H1 (cell line): ENCODE measurements at regions not wholly inside any gene's neighbourhood (a gene's known extent, or its start where the extent isn't known, plus 50 kb on each side); places are given as distances from the start of the nearest gene placed in this dataset.

Source experiments
- CTCF ChIA-PET: fragments of 300-600 bp; sonication (Branson Sonifier 250); formaldehyde crosslinking; loops from one replicate; lab custom pipeline; 2021; ENCODE audit not compliant: partially characterized antibody; lab: Charles Lee
- POLR2A ChIA-PET: fragments of 300-600 bp; sonication (Branson Sonifier 250); formaldehyde crosslinking; loops from one replicate; lab custom pipeline; 2021; ENCODE audit warnings: inconsistent platforms; ENCODE audit not compliant: partially characterized antibody; lab: Charles Lee
- DNase-seq, 2 experiments: peaks; one replicate each; pipeline versions ENCODE4 v3.0.0 to v3.0.0-alpha.2; 2010 to 2022; ENCODE audit warnings: low spot score in 2 of 2, low read depth in 1 of 2, mixed read lengths in 1 of 2
- FAIRE-seq: peaks from 2 replicates; lab custom pipeline; 2011; peaks lifted over from hg19 to GRCh38; lab: Jason Lieb, UNC
- H2AFZ ChIP-seq: 2 replicates; pipeline ENCODE4 v1.8.1; 2012; ENCODE audit warnings: low read length, inconsistent platforms
- H2AK5ac ChIP-seq: 2 replicates; pipeline ENCODE4 v1.6.1; 2013; ENCODE audit warnings: low read depth, low read length
- H2BK120ac ChIP-seq: replicated peaks from 2 replicates; pipeline ENCODE3; 2013; ENCODE audit warnings: low read depth, low read length, inconsistent platforms
- H2BK12ac ChIP-seq: 2 replicates; pipeline ENCODE4 v1.6.1; 2013; ENCODE audit warnings: low read depth, low read length
- H2BK15ac ChIP-seq: 2 replicates; pipeline ENCODE4 v1.6.1; 2013; ENCODE audit warnings: low read length
- H2BK20ac ChIP-seq: 2 replicates; pipeline ENCODE4 v1.6.1; 2013; ENCODE audit warnings: low read length
- H2BK5ac ChIP-seq: 2 replicates; pipeline ENCODE4 v1.6.1; 2013; ENCODE audit warnings: low read depth, low read length
- H3K14ac ChIP-seq: 2 replicates; pipeline ENCODE4 v1.6.1; 2013; ENCODE audit warnings: inconsistent platforms; ENCODE audit not compliant: insufficient read length
- H3K18ac ChIP-seq: 2 replicates; pipeline ENCODE4 v1.6.1; 2013; ENCODE audit warnings: low read length; ENCODE audit errors: extremely low read depth
- H3K23ac ChIP-seq: 2 replicates; pipeline ENCODE4 v1.6.1; 2013; ENCODE audit warnings: inconsistent platforms; ENCODE audit not compliant: insufficient read length
- H3K23me2 ChIP-seq: 2 replicates; pipeline ENCODE4 v1.6.1; 2013; ENCODE audit warnings: low read depth, low read length
- H3K27ac ChIP-seq: 2 replicates; pipeline ENCODE4 v1.6.1; 2011; ENCODE audit warnings: low read depth, low read length, inconsistent platforms
- H3K27me3 ChIP-seq, 4 experiments: replicated peaks in 1 of 4; 1 replicate in 1 of 4; 2 replicates in 3 of 4; pipeline versions ENCODE4 v1.6.1 to v1.8.1; 2011 to 2013; ENCODE audit warnings: low read length in 3 of 4, mild to moderate bottlenecking in 3 of 4, inconsistent platforms in 2 of 4, mixed read lengths in 2 of 4, moderate library complexity in 1 of 4; ENCODE audit not compliant: control insufficient read depth in 3 of 4, insufficient read depth in 3 of 4; ENCODE audit errors: extremely low read depth in 1 of 4
- H3K36me3 ChIP-seq, 4 experiments: 2 replicates each; pipeline versions ENCODE4 v1.6.1 to v1.8.1; 2011 to 2013; ENCODE audit warnings: mild to moderate bottlenecking in 4 of 4, low read length in 3 of 4, moderate library complexity in 2 of 4, control low read depth in 1 of 4, inconsistent platforms in 1 of 4; ENCODE audit not compliant: insufficient read depth in 4 of 4, control insufficient read depth in 2 of 4
- H3K4ac ChIP-seq: replicated peaks from 2 replicates; pipeline ENCODE3; 2013; ENCODE audit warnings: low read length, low read depth, mixed read lengths, inconsistent platforms; ENCODE audit not compliant: insufficient read length
- H3K4me1 ChIP-seq, 4 experiments: replicated peaks in 1 of 4; 1 replicate in 1 of 4; 2 replicates in 3 of 4; pipeline versions ENCODE4 v1.6.1 to v1.8.1; 2011 to 2013; ENCODE audit warnings: low read length in 3 of 4, inconsistent platforms in 2 of 4, mixed read lengths in 1 of 4; ENCODE audit not compliant: insufficient read depth in 4 of 4, control insufficient read depth in 3 of 4
- H3K4me2 ChIP-seq, 2 experiments: 2 replicates each; pipeline versions ENCODE4 v1.6.1 to v1.8.1; 2011 to 2013; ENCODE audit warnings: low read depth in 2 of 2, low read length in 2 of 2, control low read depth in 1 of 2, inconsistent platforms in 1 of 2, mild to moderate bottlenecking in 1 of 2; ENCODE audit not compliant: insufficient read depth in 1 of 2
- H3K4me3 ChIP-seq, 4 experiments: fragments of 200-600, 300-600 bp in 1 of 4; sonication (generic), shearing (Covaris generic), sonication (Bioruptor Twin) in 1 of 4; 2 replicates each; pipeline versions ENCODE4 v1.5.1 to v1.8.1; 2011 to 2016; ENCODE audit warnings: low read length in 4 of 4, low read depth in 3 of 4, control low read depth in 2 of 4, inconsistent platforms in 2 of 4, mild to moderate bottlenecking in 2 of 4, mixed read lengths in 1 of 4, moderate library complexity in 1 of 4; ENCODE audit not compliant: insufficient read depth in 2 of 4; ENCODE audit errors: extremely low read depth in 1 of 4
- H3K56ac ChIP-seq: replicated peaks from 2 replicates; pipeline ENCODE3; 2013; ENCODE audit warnings: low read depth, mild to moderate bottlenecking, mixed read lengths, low read length, inconsistent platforms; ENCODE audit not compliant: insufficient read length
- H3K79me1 ChIP-seq: 2 replicates; pipeline ENCODE4 v1.6.1; 2013; ENCODE audit warnings: low read depth, low read length, control low read depth
- H3K79me2 ChIP-seq, 2 experiments: 2 replicates each; pipeline versions ENCODE4 v1.6.1 to v1.8.1; 2012 to 2013; ENCODE audit warnings: low read length in 2 of 2, mild to moderate bottlenecking in 2 of 2, inconsistent platforms in 1 of 2; ENCODE audit not compliant: insufficient read depth in 2 of 2, control insufficient read depth in 1 of 2
- H3K9ac ChIP-seq, 4 experiments: replicated peaks in 1 of 4; 1 replicate in 1 of 4; 2 replicates in 3 of 4; pipeline versions ENCODE4 v1.6.1 to v1.8.1; 2011 to 2013; ENCODE audit warnings: low read depth in 3 of 4, low read length in 3 of 4, control low read depth in 2 of 4, mild to moderate bottlenecking in 2 of 4, moderate library complexity in 2 of 4, inconsistent platforms in 1 of 4; ENCODE audit errors: extremely low read depth in 1 of 4
- H3K9me3 ChIP-seq, 2 experiments: 2 replicates each; pipeline versions ENCODE4 v1.6.1 to v1.8.1; 2012 to 2013; ENCODE audit warnings: mild to moderate bottlenecking in 2 of 2, moderate library complexity in 2 of 2, control low read depth in 1 of 2, inconsistent platforms in 1 of 2, low read depth in 1 of 2, low read length in 1 of 2, mixed read lengths in 1 of 2; ENCODE audit not compliant: insufficient read depth in 2 of 2
- H4K20me1 ChIP-seq, 2 experiments: replicated peaks in 1 of 2; 2 replicates each; pipeline versions ENCODE3 to v1.8.1; 2011 to 2013; ENCODE audit warnings: inconsistent platforms in 2 of 2, low read length in 2 of 2, mild to moderate bottlenecking in 1 of 2; ENCODE audit not compliant: insufficient read depth in 2 of 2, control insufficient read depth in 1 of 2
- H4K5ac ChIP-seq: 2 replicates; pipeline ENCODE4 v1.6.1; 2013; ENCODE audit warnings: low read length, low read depth, mixed read lengths, inconsistent platforms; ENCODE audit not compliant: insufficient read length
- H4K8ac ChIP-seq: 2 replicates; pipeline ENCODE4 v1.8.0; 2013; ENCODE audit warnings: mild to moderate bottlenecking, moderate library complexity, low read length, inconsistent platforms; ENCODE audit not compliant: insufficient read depth; ENCODE audit errors: extremely low read depth
- H4K91ac ChIP-seq: replicated peaks from 2 replicates; pipeline ENCODE3; 2013; ENCODE audit warnings: low read length, mixed read lengths, inconsistent platforms; ENCODE audit not compliant: insufficient read length
- BACH1 ChIP-seq: IDR thresholded peaks from 2 replicates; pipeline ENCODE4 v1.6.1; 2012; ENCODE audit warnings: low read length, improper control_type of control experiment
- CBX8 ChIP-seq: fragments of 300-800, 300-1000 bp; sonication (generic); IDR thresholded peaks from 2 replicates; pipeline ENCODE4 v1.7.1; 2016; ENCODE audit warnings: low read depth, low read length, borderline replicate concordance
- CREB1 ChIP-seq: IDR thresholded peaks from 2 replicates; pipeline ENCODE4 v1.6.1; 2012; ENCODE audit warnings: inconsistent platforms
- CTBP2 ChIP-seq: IDR thresholded peaks from 2 replicates; pipeline ENCODE4 v1.7.0; 2011; ENCODE audit warnings: borderline replicate concordance, mild to moderate bottlenecking, moderate library complexity, mixed read lengths, low read length; ENCODE audit not compliant: insufficient read depth, insufficient read length
- FOSL1 ChIP-seq: IDR thresholded peaks from 2 replicates; pipeline ENCODE4 v1.6.1; 2011; ENCODE audit warnings: mild to moderate bottlenecking, low read depth, low read length, moderate library complexity; ENCODE audit not compliant: insufficient read depth
- GABPA ChIP-seq: IDR thresholded peaks from 2 replicates; pipeline ENCODE4 v1.6.1; 2011; ENCODE audit warnings: mild to moderate bottlenecking, low read length, moderate library complexity, borderline replicate concordance; ENCODE audit not compliant: insufficient read depth
- HDAC6 ChIP-seq: IDR thresholded peaks from one replicate; pipeline ENCODE4 v1.7.1; 2012; ENCODE audit warnings: low read depth, mild to moderate bottlenecking, inconsistent platforms, low read length, moderate library complexity
- NRF1 ChIP-seq: IDR thresholded peaks from 2 replicates; pipeline ENCODE4 v1.6.1; 2011; ENCODE audit warnings: mild to moderate bottlenecking, low read depth, low read length, improper control_type of control experiment
- PHF8 ChIP-seq: fragments of 200-600 bp; sonication (generic); conservative IDR thresholded peaks from 2 replicates; pipeline ENCODE4 v1.7.1; 2012; ENCODE audit warnings: low read depth, mild to moderate bottlenecking, inconsistent platforms, low read length, moderate library complexity
- POLR2A ChIP-seq, 2 experiments: IDR thresholded peaks; 1 replicate in 1 of 2; 2 replicates in 1 of 2; pipeline ENCODE4 v1.6.1; 2011; ENCODE audit warnings: low read depth in 2 of 2, low read length in 2 of 2, mild to moderate bottlenecking in 2 of 2; ENCODE audit errors: control extremely low read depth in 1 of 2
- RFX5 ChIP-seq: IDR thresholded peaks from 2 replicates; pipeline ENCODE4 v1.6.1; 2011; ENCODE audit warnings: low read depth, low read length, improper control_type of control experiment, borderline replicate concordance
- SAP30 ChIP-seq: fragments of 300-600 bp; sonication (generic); IDR thresholded peaks from 2 replicates; pipeline ENCODE4 v1.7.1; 2012; ENCODE audit warnings: low read length, moderate library complexity, mild to moderate bottlenecking, inconsistent platforms; ENCODE audit not compliant: insufficient read depth, insufficient replicate concordance
- SIN3A ChIP-seq, 2 experiments: IDR thresholded peaks in 1 of 2; conservative IDR thresholded peaks in 1 of 2; 2 replicates each; pipeline ENCODE4 v1.6.1; 2011 to 2012; ENCODE audit warnings: low read length in 2 of 2, improper control_type of control experiment in 1 of 2, low read depth in 1 of 2, mild to moderate bottlenecking in 1 of 2
- SIX5 ChIP-seq: IDR thresholded peaks from 2 replicates; pipeline ENCODE4 v1.6.1; 2011; ENCODE audit warnings: mild to moderate bottlenecking, low read depth, low read length
- SUZ12 ChIP-seq: fragments of 200-600 bp; sonication (generic); IDR thresholded peaks from 2 replicates; pipeline ENCODE4 v1.6.1; 2012; ENCODE audit warnings: mild to moderate bottlenecking, inconsistent platforms, low read length, moderate library complexity, mixed read lengths
- TBP ChIP-seq: IDR thresholded peaks from 2 replicates; pipeline ENCODE4 v1.6.1; 2011; ENCODE audit warnings: low read depth, low read length, improper control_type of control experiment
- WGBS, 2 experiments: shearing (Covaris generic) in 1 of 2; methylation state at CpG; one replicate each; pipeline versions ENCODE4 v1.1.6 to v1.1.7; 2013 to 2015; ENCODE audit warnings: low lambda C conversion rate in 2 of 2, mixed read lengths in 2 of 2, inconsistent platforms in 1 of 2, low coverage in 1 of 2, missing lambda C conversion rate in 1 of 2; ENCODE audit not compliant: insufficient replicate concordance in 2 of 2, insufficient coverage in 1 of 2, insufficient read length in 1 of 2; ENCODE audit errors: extremely low coverage in 1 of 2, missing lambda C conversion rate in 1 of 2; 5-methylcytosine and 5-hydroxymethylcytosine counted together

GRCh38 chr5:120907953-120908352 is 443.9 kb downstream of the PRR16 start:
- H4K20me1 ChIP-seq: no peaks in the 10 kb centered on the region
- H2BK15ac ChIP-seq: no peak overlapping the region
- no peaks in the 10 kb centered on the region for H3K27me3 ChIP-seq
- H2AK5ac ChIP-seq: no peak overlapping the region
- H3K4ac ChIP-seq: no peak overlapping the region
- H3K4me3 ChIP-seq: no peak overlapping the region
- H4K5ac ChIP-seq: no peak overlapping the region
- H3K9me3 ChIP-seq: no peaks in the 10 kb centered on the region
- no peak overlapping the region for H4K91ac ChIP-seq
- no peak overlapping the region for H3K18ac ChIP-seq
- no peak overlapping the region for H2BK5ac ChIP-seq
- H4K8ac ChIP-seq: no peak overlapping the region
- H3K79me1 ChIP-seq: no peaks in the 10 kb centered on the region
- H3K14ac ChIP-seq: no peak overlapping the region
- CTCF ChIA-PET: interaction anchor here (1.1 kb wide), 1 partner anchor 17 kb away, joined by 3 read pairs; no protein-coding TSS in a partner anchor
- WGBS, 2 experiments: 94% methylated on average over 1 of the region's 1 CpG; no CpG with 5 or more reads in 1 of the 2 experiments
- H3K23me2 ChIP-seq: no peaks in the 10 kb centered on the region
- H2AFZ ChIP-seq: 0 out of 2 replicates have a peak overlapping the region, but pooled peaks have one; percentile 46
- no peaks in the 10 kb centered on the region for H3K4me1 ChIP-seq
- no peak overlapping the region for H3K4me2 ChIP-seq
- no peak overlapping the region for H2BK120ac ChIP-seq
- H3K23ac ChIP-seq: no peak overlapping the region
- no peak overlapping the region for H3K27ac ChIP-seq
- FAIRE-seq: no peak
- DNase-seq: no peak
- H2BK12ac ChIP-seq: no peak overlapping the region
- H3K56ac ChIP-seq: no peak overlapping the region
- H3K79me2 ChIP-seq: no peaks in the 10 kb centered on the region
- H2BK20ac ChIP-seq: no peak overlapping the region
- no peak overlapping the region for H3K9ac ChIP-seq
- H3K36me3 ChIP-seq: no peaks in the 10 kb centered on the region
- POLR2A ChIA-PET: no interaction called here
- no peak for TF ChIP-seq POLR2A (IDR thresholded peaks at IDR 0.05; ENCODE audit: control extremely low read depth in 1 of 2, low read depth in 2 of 2, low read length in 2 of 2)
- TF ChIP-seq NRF1: no peak
- TF ChIP-seq SIX5: no peak
- TF ChIP-seq GABPA: no peak
- no peak for TF ChIP-seq BACH1
- TF ChIP-seq FOSL1: no peak
- TF ChIP-seq TBP: no peak
- TF ChIP-seq SUZ12: no peak
- no peak for TF ChIP-seq SIN3A (conservative IDR thresholded peaks at IDR 0.05 in 1 of 2, IDR thresholded peaks at IDR 0.05 in 1 of 2; ENCODE audit: low read depth in 1 of 2, low read length in 2 of 2)
- no peak for TF ChIP-seq PHF8
- no peak for TF ChIP-seq HDAC6
- no peak for TF ChIP-seq RFX5
- no peak for TF ChIP-seq SAP30
- no peak for TF ChIP-seq CTBP2
- no peak for TF ChIP-seq CBX8
- no peak for TF ChIP-seq CREB1
